Stimulated activated CD8-positive, alpha-beta memory T cell treated with anti-CD3 and anti-CD28 coated beads, Interleukin-12 subunit alpha, Interleukin-12 subunit beta, amount 100 ng/mL, for 24 hours (primary cell): ENCODE measurements at regions not wholly inside any gene's neighbourhood (a gene's known extent, or its start where the extent isn't known, plus 50 kb on each side); places are given as distances from the start of the nearest gene placed in this dataset.

Source experiments
- DNase-seq: peaks from one replicate; pipeline ENCODE4 v3.0.0-alpha.2; 2020; ENCODE audit errors: extremely low read depth

DNA sequence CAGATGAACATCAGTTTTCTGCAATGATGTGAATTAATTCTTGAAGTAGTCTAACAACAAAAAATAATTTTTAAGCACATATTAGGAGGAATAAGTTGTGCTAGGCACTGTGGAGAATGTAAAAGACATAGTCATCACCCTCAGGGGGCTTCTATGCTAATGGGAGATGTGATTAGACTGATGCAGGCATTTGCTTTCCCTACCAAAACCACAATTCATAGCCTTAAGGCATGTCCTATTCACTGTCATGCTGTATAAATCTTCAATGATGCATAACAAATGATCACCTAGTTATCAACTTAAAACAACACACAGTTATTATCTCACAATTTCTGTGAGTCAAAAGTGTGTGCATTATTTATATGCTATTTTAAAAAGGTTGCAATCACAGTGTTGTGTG is 422.6 kb downstream of the MAN2A1 start:
- no peak for DNase-seq

- DNase-seq = no peak
These were observed 425.8 kb downstream of the MAN2A1 start for GRCh38 chr5:110115503-110115902.

DNA sequence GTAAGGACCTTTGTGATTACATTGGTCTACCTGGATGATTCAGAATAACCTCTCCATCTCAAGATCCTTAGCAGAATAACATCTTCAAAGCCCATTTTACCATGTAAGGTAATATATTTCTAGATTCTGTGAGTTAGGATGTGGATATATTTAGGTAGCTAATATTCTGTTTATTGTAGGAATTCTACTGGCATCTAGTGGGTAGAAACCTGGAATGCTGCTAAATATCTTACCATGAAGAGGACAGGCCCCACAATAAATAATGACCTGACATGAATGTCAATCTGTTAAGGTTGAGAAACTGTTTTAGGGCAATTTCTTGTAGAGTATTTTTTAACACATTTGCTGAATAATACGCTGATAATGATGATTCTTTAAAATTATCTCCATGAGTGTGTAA is 426.8 kb downstream of the MAN2A1 start:
- DNase-seq = no peak

- DNase-seq = no peak
These were observed 445.5 kb downstream of the MAN2A1 start for GRCh38 chr5:110134963-110135935.

DNA sequence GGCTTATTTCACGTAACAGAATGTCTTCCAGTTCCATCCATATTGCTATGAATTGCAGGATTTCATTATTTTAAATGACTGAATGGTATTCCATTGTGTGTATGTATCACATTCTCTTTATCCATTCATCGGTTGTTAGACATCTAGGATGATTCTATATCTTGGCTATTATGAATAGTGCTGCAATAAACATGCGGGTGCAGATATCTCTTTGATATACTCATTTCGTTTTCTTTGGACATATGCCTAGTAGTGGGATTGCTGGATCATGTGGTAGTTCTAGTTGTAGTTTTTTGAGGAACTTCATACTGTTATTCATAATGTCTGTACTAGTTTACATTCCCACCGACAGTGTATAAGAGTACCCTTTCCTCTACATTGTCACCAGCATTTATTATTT is 460.5 kb downstream of the MAN2A1 start:
- DNase-seq = no peak

DNA sequence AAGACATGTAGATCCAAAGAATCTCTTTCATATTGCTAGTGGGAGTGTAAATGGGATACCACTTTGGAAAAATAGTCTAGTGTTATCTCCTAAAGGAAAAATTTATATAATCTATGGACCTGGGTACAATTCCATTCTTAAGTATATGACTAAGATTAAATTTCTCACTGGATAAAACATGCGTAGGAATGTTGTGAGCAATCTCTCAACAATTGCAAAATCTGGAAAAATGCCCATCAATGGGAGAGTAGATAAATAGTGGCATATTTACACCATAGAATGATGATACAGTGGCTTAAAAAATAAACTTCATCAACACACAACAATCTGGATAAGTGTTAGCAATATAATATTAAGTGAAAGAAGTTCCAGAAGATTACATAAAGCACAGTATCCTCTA is 469.5 kb downstream of the MAN2A1 start:
- no peak for DNase-seq

- no peak for DNase-seq
These were observed 471.4 kb downstream of the MAN2A1 start for GRCh38 chr5:110161162-110161561.

DNA sequence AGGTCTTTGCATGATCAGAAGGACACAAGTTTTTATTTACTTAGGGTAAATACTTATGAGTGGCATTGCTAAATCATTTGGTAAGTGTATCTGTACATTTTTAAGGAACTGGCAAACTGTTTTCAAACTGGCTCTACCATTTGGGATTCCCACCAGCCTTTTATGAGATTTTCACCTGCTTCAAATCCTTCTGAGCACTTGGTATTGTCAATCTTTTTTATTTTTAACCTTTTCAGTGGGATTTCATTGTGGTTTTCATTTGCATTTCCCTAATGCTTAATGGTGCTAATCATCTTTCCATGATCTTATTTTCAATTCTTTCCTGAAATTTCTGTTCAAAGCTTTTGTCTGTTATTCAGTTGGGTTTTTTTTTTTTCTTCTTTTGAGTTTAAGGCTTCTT is 475.6 kb downstream of the MAN2A1 start:
- DNase-seq = no peak

DNA sequence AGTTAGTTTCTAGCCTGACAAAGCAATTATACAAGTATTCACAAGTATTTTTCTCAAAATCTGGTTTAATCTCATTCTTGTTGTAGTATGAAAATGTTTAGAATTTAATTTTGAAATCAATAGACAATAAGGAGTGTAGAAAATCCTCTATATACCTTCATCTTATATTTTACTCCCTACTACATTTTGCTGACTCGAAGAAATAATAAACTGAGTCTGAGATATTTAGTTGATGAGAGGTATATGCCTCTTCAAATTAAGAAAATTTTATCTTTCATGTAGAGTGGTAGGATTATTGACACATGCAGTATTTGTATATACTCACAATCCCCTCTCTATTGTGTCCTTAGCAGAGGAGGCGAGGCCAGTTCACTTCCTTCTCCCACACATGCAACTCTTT is 477.7 kb downstream of the MAN2A1 start:
- no peak for DNase-seq

DNA sequence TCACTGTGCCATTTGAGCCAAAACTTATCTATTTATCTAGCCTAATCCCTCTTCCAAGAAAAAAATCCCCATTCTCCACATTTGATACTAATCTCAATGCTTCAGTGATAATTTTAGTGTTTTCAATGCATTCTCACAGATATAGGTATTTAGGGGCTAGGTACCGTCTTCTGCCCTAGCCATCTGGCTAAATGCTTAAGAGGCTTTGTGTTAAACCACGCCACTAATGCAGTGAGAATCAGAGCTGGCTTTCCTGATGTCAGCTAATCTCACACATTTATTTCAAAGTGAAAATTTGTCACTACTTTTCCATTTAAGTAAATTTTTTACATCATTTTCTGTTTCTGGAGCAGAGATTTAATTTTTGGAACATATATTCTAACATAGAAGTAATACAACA is 479.7 kb downstream of the MAN2A1 start:
- no peak for DNase-seq

GRCh38 chr5:110177729-110178128 is 488.0 kb downstream of the MAN2A1 start:
- no peak for DNase-seq

- no peak for DNase-seq
These were observed 489.6 kb downstream of the MAN2A1 start for GRCh38 chr5:110179321-110179720.

- no peak for DNase-seq
These were observed 504.5 kb downstream of the MAN2A1 start for GRCh38 chr5:110194191-110194590.

DNA sequence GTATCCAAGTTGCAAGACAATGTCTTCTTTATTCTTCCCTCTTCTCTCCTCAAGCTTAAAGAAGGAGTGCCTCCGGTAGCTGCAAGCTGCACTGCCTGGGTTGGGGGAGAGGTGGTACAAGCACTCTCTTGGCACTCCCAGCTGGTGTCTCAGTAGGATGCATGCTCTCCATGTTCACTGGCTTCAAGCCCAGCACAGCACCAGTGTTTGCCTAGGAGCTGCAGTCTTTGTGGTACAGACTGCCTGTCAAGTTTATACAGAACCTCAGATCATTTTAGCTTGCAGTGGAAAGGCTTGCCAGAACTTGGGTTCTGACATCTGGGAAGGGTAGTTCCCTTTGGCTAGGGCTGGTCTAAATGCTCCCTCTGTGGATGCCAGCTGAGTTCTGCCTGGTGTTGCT is 505.6 kb downstream of the MAN2A1 start:
- no peak for DNase-seq

- DNase-seq = no peak
These were observed 512.1 kb downstream of the MAN2A1 start for GRCh38 chr5:110201791-110202190.

DNA sequence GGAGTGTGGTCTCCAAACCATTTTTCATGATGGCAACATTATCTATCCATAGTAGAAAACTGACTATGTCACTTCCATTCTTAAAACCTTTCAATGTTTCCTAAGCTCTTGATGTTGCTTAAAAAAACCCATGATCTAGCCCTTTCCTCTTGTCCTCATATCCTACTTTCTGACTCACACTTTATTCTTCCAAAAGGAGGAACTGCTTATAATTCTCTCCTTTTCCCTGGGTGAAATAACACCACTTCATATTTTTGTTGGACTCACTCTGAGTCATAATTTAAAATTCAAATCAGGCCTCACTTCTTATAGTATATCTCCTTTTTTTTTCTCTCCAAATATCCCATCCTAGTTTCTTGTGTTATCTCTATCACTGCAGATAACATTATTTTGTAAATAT is 513.9 kb downstream of the MAN2A1 start:
- no peak for DNase-seq

DNA sequence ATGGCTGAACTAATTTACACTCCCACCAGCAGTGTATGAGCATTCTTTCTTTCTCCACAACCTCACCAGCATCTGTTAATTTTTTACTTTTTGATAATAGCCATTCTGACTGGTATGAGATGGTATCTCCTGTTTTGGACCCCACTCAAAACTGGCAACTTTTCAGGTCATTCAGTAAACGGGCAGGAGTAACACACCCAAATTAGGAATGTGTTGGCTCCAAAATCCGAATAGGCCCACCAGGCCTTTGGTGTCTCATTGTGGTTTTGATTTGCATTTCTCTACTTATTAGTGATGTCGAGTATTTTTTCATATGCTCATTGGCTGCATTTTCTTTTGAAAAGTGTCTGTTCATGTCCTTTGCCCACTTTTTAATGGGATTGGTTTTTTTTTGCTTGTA is 517.1 kb downstream of the TMEM232 start:
- DNase-seq = no peak

GRCh38 chr5:110218981-110219380 is 507.5 kb downstream of the TMEM232 start:
- DNase-seq = no peak

- no peak for DNase-seq
These were observed 506.7 kb downstream of the TMEM232 start for GRCh38 chr5:110219769-110220168.

GRCh38 chr5:110221036-110221435 is 505.4 kb downstream of the TMEM232 start:
- DNase-seq = no peak

- no peak for DNase-seq
These were observed 502.4 kb downstream of the TMEM232 start for GRCh38 chr5:110224050-110224449.

- no peak for DNase-seq
These were observed 500.5 kb downstream of the TMEM232 start for GRCh38 chr5:110225949-110226348.

DNA sequence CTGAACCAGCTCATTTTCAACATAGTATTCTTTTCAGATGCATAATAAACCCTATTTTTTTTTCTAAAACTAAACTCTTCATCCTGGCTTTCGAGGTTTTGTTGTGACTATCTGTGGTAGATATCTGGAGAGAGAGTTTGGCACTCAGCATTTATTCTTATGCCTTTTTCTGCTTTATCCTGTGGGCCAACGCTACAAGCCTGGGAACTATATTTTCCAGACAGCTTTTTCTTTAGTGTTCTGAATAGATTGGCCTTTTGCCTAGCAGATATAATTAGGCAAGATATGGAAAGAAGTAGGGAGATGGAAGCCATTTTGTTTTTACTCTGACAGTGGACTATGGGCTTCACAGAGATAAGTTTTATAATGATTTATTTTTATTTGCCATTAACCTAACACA is 486.7 kb downstream of the TMEM232 start:
- no peak for DNase-seq

- DNase-seq = no peak
These were observed 483.5 kb downstream of the TMEM232 start for GRCh38 chr5:110242950-110243349.
